HEK293 (cell line): ENCODE measurements at regions not wholly inside any gene's neighbourhood (a gene's known extent, or its start where the extent isn't known, plus 50 kb on each side); places are given as distances from the start of the nearest gene placed in this dataset.

ENCODE experiments used
- CTCF ChIA-PET: fragments of 350-600 bp; formaldehyde crosslinking; extraction: SDS; loops from one replicate; lab custom pipeline; 2021; ENCODE audit warnings: antibody characterized with exemption; lab: Yijun Ruan, JAX
- POLR2A ChIA-PET: fragments of 300-600 bp; formaldehyde crosslinking; extraction: SDS; loops from one replicate; lab custom pipeline; 2020; ENCODE audit warnings: antibody characterized with exemption, inconsistent platforms; lab: Yijun Ruan, JAX
- H3K27ac ChIP-seq: fragments of 200-500 bp; sonication (Bioruptor generic); 2 replicates; pipeline ENCODE4 v1.5.1; 2014; ENCODE audit warnings: low read depth, low read length, control low read depth, inconsistent platforms; ENCODE audit errors: extremely low read depth
- H3K36me3 ChIP-seq, 2 experiments: fragments of 200-500 bp in 1 of 2; sonication (Bioruptor generic) in 1 of 2; 1 replicate in 1 of 2; 2 replicates in 1 of 2; pipeline ENCODE4 v1.5.1; 2014 to 2017; ENCODE audit warnings: inconsistent platforms in 2 of 2, low read length in 2 of 2; ENCODE audit not compliant: control insufficient read depth in 2 of 2, insufficient read depth in 1 of 2
- H3K4me1 ChIP-seq: fragments of 200-500 bp; sonication (Bioruptor generic); 2 replicates; pipeline ENCODE4 v1.5.1; 2014; ENCODE audit warnings: mild to moderate bottlenecking, low read length, inconsistent platforms; ENCODE audit not compliant: control insufficient read depth, insufficient read depth
- H3K4me3 ChIP-seq: 2 replicates; pipeline ENCODE4 v1.5.1; 2011; ENCODE audit warnings: low read depth, mild to moderate bottlenecking, control low read depth, low read length, moderate library complexity
- H3K9me3 ChIP-seq: fragments of 200-500 bp; sonication (Bioruptor generic); 2 replicates; pipeline ENCODE4 v1.5.1; 2014; ENCODE audit warnings: low read depth, low read length, inconsistent platforms; ENCODE audit not compliant: control insufficient read depth, insufficient read depth
- EGR2 ChIP-seq: fragments of 450-650 bp; formaldehyde crosslinking; IDR thresholded peaks from 2 replicates; pipeline ENCODE4 v1.5.1; 2016; ENCODE audit warnings: low read depth, missing biosample characterization, missing genetic modification characterization
- GLI2 ChIP-seq: fragments of 450-650 bp; formaldehyde crosslinking; IDR thresholded peaks from 2 replicates; pipeline ENCODE4; 2017; ENCODE audit warnings: missing biosample characterization, missing genetic modification characterization, low read depth, borderline replicate concordance
- GLI4 ChIP-seq: fragments of 450-650 bp; formaldehyde crosslinking; IDR thresholded peaks from 2 replicates; pipeline ENCODE4 v1.5.1; 2016; ENCODE audit warnings: missing biosample characterization, missing genetic modification characterization
- GLIS2 ChIP-seq: fragments of 450-650 bp; formaldehyde crosslinking; IDR thresholded peaks from 2 replicates; pipeline ENCODE4 v1.5.1; 2016; ENCODE audit warnings: missing biosample characterization, missing genetic modification characterization
- HIC1 ChIP-seq: fragments of 450-650 bp; formaldehyde crosslinking; IDR thresholded peaks from 2 replicates; pipeline ENCODE4 v1.5.1; 2016; ENCODE audit warnings: missing biosample characterization, missing genetic modification characterization
- HOXC10 ChIP-seq: sonication (generic); formaldehyde crosslinking; IDR thresholded peaks from 2 replicates; pipeline ENCODE4 v1.8.1; 2023; ENCODE audit warnings: mild to moderate bottlenecking, missing genetic modification reagents
- SALL2 ChIP-seq: fragments of 450-650 bp; formaldehyde crosslinking; IDR thresholded peaks from 2 replicates; pipeline ENCODE4 v1.5.0; 2017; ENCODE audit warnings: missing biosample characterization, mild to moderate bottlenecking, missing genetic modification characterization, borderline replicate concordance
- SCRT1 ChIP-seq: fragments of 450-650 bp; formaldehyde crosslinking; IDR thresholded peaks from 2 replicates; pipeline ENCODE4 v1.5.1; 2016; ENCODE audit warnings: missing biosample characterization, missing genetic modification characterization, borderline replicate concordance
- WT1 ChIP-seq: fragments of 450-650 bp; formaldehyde crosslinking; IDR thresholded peaks from 2 replicates; pipeline ENCODE4 v1.5.1; 2016; ENCODE audit warnings: missing biosample characterization, missing genetic modification characterization
- ZNF223 ChIP-seq: fragments of 450-650 bp; formaldehyde crosslinking; IDR thresholded peaks from 2 replicates; pipeline ENCODE4 v1.5.1; 2016; ENCODE audit warnings: missing biosample characterization, missing genetic modification characterization
- ZNF239 ChIP-seq: fragments of 450-650 bp; formaldehyde crosslinking; IDR thresholded peaks from 2 replicates; pipeline ENCODE4 v1.5.1; 2016; ENCODE audit warnings: missing biosample characterization, missing genetic modification characterization
- ZNF292 ChIP-seq: fragments of 450-650 bp; formaldehyde crosslinking; IDR thresholded peaks from 2 replicates; pipeline ENCODE4 v1.5.1; 2016; ENCODE audit warnings: low read depth, missing biosample characterization, missing genetic modification characterization, borderline replicate concordance
- ZNF341 ChIP-seq: fragments of 450-650 bp; formaldehyde crosslinking; IDR thresholded peaks from 2 replicates; pipeline ENCODE4; 2016; ENCODE audit warnings: low read depth, missing biosample characterization, missing genetic modification characterization
- ZNF426 ChIP-seq: fragments of 450-650 bp; formaldehyde crosslinking; IDR thresholded peaks from 2 replicates; pipeline ENCODE4 v1.5.1; 2017; ENCODE audit warnings: missing biosample characterization, missing genetic modification characterization, mild to moderate bottlenecking, inconsistent platforms, moderate library complexity
- ZNF510 ChIP-seq: fragments of 450-650 bp; formaldehyde crosslinking; IDR thresholded peaks from 2 replicates; pipeline ENCODE4 v1.5.1; 2018; ENCODE audit warnings: mild to moderate bottlenecking, missing genetic modification characterization, missing biosample characterization; ENCODE audit not compliant: insufficient replicate concordance
- ZNF530 ChIP-seq: fragments of 450-650 bp; formaldehyde crosslinking; IDR thresholded peaks from 2 replicates; pipeline ENCODE4 v1.5.1; 2016; ENCODE audit warnings: low read depth, missing biosample characterization, missing genetic modification characterization
- ZNF544 ChIP-seq: fragments of 450-650 bp; formaldehyde crosslinking; IDR thresholded peaks from 2 replicates; pipeline ENCODE4 v1.5.0; 2017; ENCODE audit warnings: missing biosample characterization, missing genetic modification characterization
- ZNF610 ChIP-seq: fragments of 450-650 bp; formaldehyde crosslinking; IDR thresholded peaks from 2 replicates; pipeline ENCODE4 v1.5.1; 2016; ENCODE audit warnings: missing biosample characterization, missing genetic modification characterization, borderline replicate concordance
- ZNF623 ChIP-seq: fragments of 450-650 bp; formaldehyde crosslinking; IDR thresholded peaks from 2 replicates; pipeline ENCODE4 v1.5.1; 2016; ENCODE audit warnings: missing biosample characterization, missing genetic modification characterization
- ZNF660 ChIP-seq: fragments of 450-650 bp; IDR thresholded peaks from 2 replicates; pipeline ENCODE4 v1.5.1; 2018; ENCODE audit warnings: missing biosample characterization, mild to moderate bottlenecking, missing genetic modification characterization
- ZNF677 ChIP-seq: fragments of 450-650 bp; IDR thresholded peaks from 2 replicates; pipeline ENCODE4 v1.5.0; 2018; ENCODE audit warnings: missing biosample characterization, mild to moderate bottlenecking, missing genetic modification characterization, moderate library complexity
- ZNF692 ChIP-seq: fragments of 450-650 bp; formaldehyde crosslinking; IDR thresholded peaks from 2 replicates; pipeline ENCODE4 v1.5.1; 2016; ENCODE audit warnings: missing biosample characterization, missing genetic modification characterization
- ZNF707 ChIP-seq: fragments of 450-650 bp; formaldehyde crosslinking; IDR thresholded peaks from 2 replicates; pipeline ENCODE4 v1.5.1; 2016; ENCODE audit warnings: missing biosample characterization, missing genetic modification characterization
- ZNF776 ChIP-seq: fragments of 450-650 bp; formaldehyde crosslinking; IDR thresholded peaks from 2 replicates; pipeline ENCODE4 v1.5.0; 2017; ENCODE audit warnings: missing biosample characterization, missing genetic modification characterization, borderline replicate concordance
- ZSCAN18 ChIP-seq: fragments of 450-650 bp; formaldehyde crosslinking; IDR thresholded peaks from 2 replicates; pipeline ENCODE4 v1.5.1; 2016; ENCODE audit warnings: missing biosample characterization, missing genetic modification characterization
- ZSCAN4 ChIP-seq: fragments of 450-650 bp; formaldehyde crosslinking; IDR thresholded peaks from 2 replicates; pipeline ENCODE4 v1.5.1; 2017; ENCODE audit warnings: missing biosample characterization, missing genetic modification characterization

GRCh38 chr18:27668158-27668557, 483.1 kb upstream of the CHST9 start (continued):
- TF ChIP-seq HIC1 (tag by site-specific recombination), result no peak
- TF ChIP-seq ZNF239 (tag by site-specific recombination), result no peak
- no peak for TF ChIP-seq ZNF530 (tag by site-specific recombination)
- no peak for TF ChIP-seq ZNF776 (tag by site-specific recombination)
- no peak for TF ChIP-seq HOXC10 (CRISPR knock-in tag)
- no peak for TF ChIP-seq SALL2 (tag by site-specific recombination)
- no peak for TF ChIP-seq SCRT1 (tag by site-specific recombination)
- TF ChIP-seq ZSCAN18 (tag by site-specific recombination), result no peak

GRCh38 chr18:27667064-27667463, 482.0 kb upstream of the CHST9 start:
- ChIA-PET POLR2A (no interaction called here), CTCF (no interaction called here)
- TF ChIP-seq ZNF510 (tag by site-specific recombination) (no peak), EGR2 (tag by site-specific recombination) (no peak), ZNF341 (no peak), WT1 (tag by site-specific recombination) (no peak), ZNF223 (no peak)
- Histone ChIP-seq H3K9me3 (no peaks in the 10 kb centered on the region), H3K27ac (no peak overlapping the region), H3K4me3 (no peak overlapping the region), H3K4me1 (no peaks in the 10 kb centered on the region), H3K36me3 (no peaks in the 10 kb centered on the region)

- ChIA-PET POLR2A (no interaction called here), CTCF (interaction anchor here (0.6 to 1.1 kb wide), 3 partner anchors 19 to 1470 kb away, joined by 3 to 4 read pairs (median 3); no protein-coding TSS in a partner anchor)
- H3K4me1 ChIP-seq, result no peaks in the 10 kb centered on the region
- no peak overlapping the region for H3K4me3 ChIP-seq
- TF ChIP-seq ZNF610 (tag by site-specific recombination) (no peak), ZNF623 (no peak), ZNF426 (tag by site-specific recombination) (no peak), ZNF692 (tag by site-specific recombination) (no peak), GLI2 (no peak), ZNF677 (tag by site-specific recombination) (no peak), SALL2 (tag by site-specific recombination) (no peak), ZNF660 (no peak), ZNF707 (tag by site-specific recombination) (no peak), WT1 (tag by site-specific recombination) (no peak), ZNF292 (no peak), ZSCAN4 (no peak), ZNF544 (tag by site-specific recombination) (no peak), GLI4 (no peak), GLIS2 (tag by site-specific recombination) (no peak)
- no peak overlapping the region for H3K27ac ChIP-seq
- H3K36me3 ChIP-seq, result no peaks in the 10 kb centered on the region
- H3K9me3 ChIP-seq, result no peaks in the 10 kb centered on the region
Observed at GRCh38 chr18:27666016-27666415, 480.9 kb upstream of the CHST9 start.
